ENCODE measurements at regions not wholly inside any gene's neighbourhood (a gene's known extent, or its start where the extent isn't known, plus 50 kb on each side); places are given as distances from the start of the nearest gene placed in this dataset.
"Not testable (repeated sequence)": the region's sequence is repeated elsewhere in the genome, so short reads cannot be mapped to it uniquely, and the experiment has no call there.

GRCh38 chr20:52076164-52076563 lies 115.4 kb downstream of the ZFP64 start:
- Histone ChIP-seq H3K9ac (ENCODE audit: low read length) (no peak overlapping the region), H3K4me3 (ENCODE audit: low read length) (no peak overlapping the region), H3K36me3 (ENCODE audit: control insufficient read depth, insufficient read depth, low read length) (no peaks in the 10 kb centered on the region), H3K9me3 (ENCODE audit: control insufficient read depth, low read length) (no peaks in the 10 kb centered on the region), H3K4me1 (ENCODE audit: control insufficient read depth, insufficient read depth, low read length) (no peaks in the 10 kb centered on the region), H3K27me3 (ENCODE audit: control insufficient read depth, insufficient read depth, low read length) (no peaks in the 10 kb centered on the region)

DNA sequence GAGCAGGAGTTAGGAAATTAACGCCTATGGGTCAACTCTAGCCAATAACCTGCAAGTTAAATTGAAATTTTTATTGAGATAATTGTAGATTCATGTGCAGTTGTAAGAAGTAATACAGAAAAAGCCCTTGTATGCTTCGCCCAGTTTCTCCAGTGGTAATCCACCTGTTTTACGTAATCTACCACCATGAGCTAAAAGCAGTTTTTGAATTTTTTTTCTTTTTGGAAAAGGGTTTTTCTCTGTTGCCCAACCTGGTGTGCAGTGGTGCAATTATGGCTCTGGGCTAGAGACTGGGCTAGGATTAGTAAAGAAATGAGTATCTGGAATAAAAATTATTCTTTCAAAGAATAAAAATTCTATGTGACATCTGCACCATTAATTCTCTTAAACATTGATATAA lies 116.2 kb downstream of the ZFP64 start:
- H3K4me3 ChIP-seq (ENCODE audit: low read length) = no peak overlapping the region
- no peaks in the 10 kb centered on the region for H3K4me1 ChIP-seq (ENCODE audit: control insufficient read depth, insufficient read depth, low read length)
- no peak overlapping the region for H3K9ac ChIP-seq (ENCODE audit: low read length)
- H3K36me3 ChIP-seq (ENCODE audit: control insufficient read depth, insufficient read depth, low read length) = no peaks in the 10 kb centered on the region
- H3K9me3 ChIP-seq (ENCODE audit: control insufficient read depth, low read length) = no peaks in the 10 kb centered on the region
- H3K27me3 ChIP-seq (ENCODE audit: control insufficient read depth, insufficient read depth, low read length) = no peaks in the 10 kb centered on the region

DNA sequence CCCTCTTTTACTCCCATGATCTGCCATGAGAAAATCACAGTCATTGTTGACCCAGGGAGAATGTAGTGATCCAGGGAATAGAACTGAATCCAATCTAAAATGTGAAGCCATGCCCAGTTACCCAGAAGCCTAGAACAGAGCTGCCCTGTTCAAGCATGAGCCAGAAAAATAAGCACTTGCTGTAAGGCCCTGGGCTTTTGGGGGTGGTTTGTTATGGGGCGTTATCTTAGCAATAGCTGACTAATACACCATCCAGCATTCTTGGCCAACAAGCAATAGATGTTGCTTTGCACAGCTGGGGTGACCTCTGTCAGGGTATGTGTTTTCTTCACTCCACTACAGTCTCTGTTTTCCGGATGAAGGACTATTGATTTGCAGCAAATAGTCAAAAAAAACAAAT lies 120.4 kb downstream of the ZFP64 start:
- Histone ChIP-seq H3K9ac (ENCODE audit: low read length) (no peak overlapping the region), H3K27me3 (ENCODE audit: control insufficient read depth, insufficient read depth, low read length) (no peaks in the 10 kb centered on the region), H3K4me3 (ENCODE audit: low read length) (no peak overlapping the region), H3K36me3 (ENCODE audit: control insufficient read depth, insufficient read depth, low read length) (no peaks in the 10 kb centered on the region), H3K4me1 (ENCODE audit: control insufficient read depth, insufficient read depth, low read length) (no peaks in the 10 kb centered on the region), H3K9me3 (ENCODE audit: control insufficient read depth, low read length) (no peaks in the 10 kb centered on the region)

DNA sequence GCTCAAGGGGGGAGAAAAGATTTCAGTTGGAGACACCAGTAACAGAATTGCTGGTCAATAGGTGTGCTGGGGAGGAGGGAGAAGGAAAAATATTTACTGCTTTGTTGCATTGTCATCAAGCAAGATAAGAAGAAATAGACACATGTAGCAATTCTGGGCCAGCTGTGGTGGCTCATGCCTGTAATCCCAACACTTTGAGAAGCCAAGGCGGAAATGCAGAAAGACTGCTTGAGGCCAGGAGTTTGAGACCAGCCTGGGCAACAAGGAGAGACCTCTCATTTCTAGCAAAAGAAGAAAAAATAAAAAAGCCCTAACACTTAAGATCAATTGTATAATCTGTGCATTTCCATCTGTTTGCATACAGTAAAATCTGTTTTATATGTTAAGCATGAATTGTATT lies 126.6 kb downstream of the ZFP64 start:
- Histone ChIP-seq H3K9ac (ENCODE audit: low read length) (no peak overlapping the region), H3K27me3 (ENCODE audit: control insufficient read depth, insufficient read depth, low read length) (no peaks in the 10 kb centered on the region), H3K9me3 (ENCODE audit: control insufficient read depth, low read length) (no peaks in the 10 kb centered on the region), H3K4me1 (ENCODE audit: control insufficient read depth, insufficient read depth, low read length) (no peaks in the 10 kb centered on the region), H3K36me3 (ENCODE audit: control insufficient read depth, insufficient read depth, low read length) (no peaks in the 10 kb centered on the region), H3K4me3 (ENCODE audit: low read length) (no peak overlapping the region)

DNA sequence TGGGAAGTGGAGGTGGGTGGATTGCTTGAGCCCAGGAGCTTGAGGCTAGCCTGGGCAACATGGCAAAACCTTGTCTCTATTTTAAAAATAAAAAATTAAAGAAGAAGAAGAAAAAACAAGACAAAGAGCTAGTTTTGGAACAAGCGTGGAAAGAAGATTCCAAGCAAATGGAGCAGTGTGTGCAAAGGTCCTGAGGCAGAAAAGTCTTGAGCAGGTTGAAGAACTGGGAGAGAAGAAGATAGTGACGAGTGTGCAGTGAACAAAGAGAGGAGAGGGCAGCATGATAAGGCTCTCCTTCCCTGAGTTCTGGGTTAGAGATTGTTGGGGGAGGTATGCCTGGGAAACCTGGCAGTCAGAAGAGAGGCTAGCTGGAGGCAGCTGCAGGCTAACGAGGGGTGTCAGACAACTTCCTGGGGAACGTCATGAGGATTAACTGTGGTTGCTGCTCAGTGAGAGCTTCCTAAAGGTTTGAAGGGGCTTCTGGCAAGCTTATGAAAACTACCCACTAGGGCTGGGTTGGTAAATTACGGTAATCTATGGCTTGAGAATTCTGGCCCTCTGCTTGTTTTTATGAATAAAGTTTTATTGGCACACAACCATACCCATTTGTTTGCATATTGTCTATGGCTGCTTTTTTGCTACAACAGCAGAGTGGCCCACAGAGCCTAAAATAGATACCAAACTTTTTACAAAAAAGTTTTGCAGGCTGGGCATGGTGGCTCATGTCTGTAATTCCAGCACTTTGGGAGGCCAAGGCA lies 128.9 kb downstream of the ZFP64 start:
- no peak overlapping the region for H3K9ac ChIP-seq (ENCODE audit: low read length)
- no peaks in the 10 kb centered on the region for H3K27me3 ChIP-seq (ENCODE audit: control insufficient read depth, insufficient read depth, low read length)
- H3K9me3 ChIP-seq (ENCODE audit: control insufficient read depth, low read length) = no peaks in the 10 kb centered on the region
- H3K4me3 ChIP-seq (ENCODE audit: low read length) = no peak overlapping the region
- no peaks in the 10 kb centered on the region for H3K4me1 ChIP-seq (ENCODE audit: control insufficient read depth, insufficient read depth, low read length)
- H3K36me3 ChIP-seq (ENCODE audit: control insufficient read depth, insufficient read depth, low read length) = no peaks in the 10 kb centered on the region

DNA sequence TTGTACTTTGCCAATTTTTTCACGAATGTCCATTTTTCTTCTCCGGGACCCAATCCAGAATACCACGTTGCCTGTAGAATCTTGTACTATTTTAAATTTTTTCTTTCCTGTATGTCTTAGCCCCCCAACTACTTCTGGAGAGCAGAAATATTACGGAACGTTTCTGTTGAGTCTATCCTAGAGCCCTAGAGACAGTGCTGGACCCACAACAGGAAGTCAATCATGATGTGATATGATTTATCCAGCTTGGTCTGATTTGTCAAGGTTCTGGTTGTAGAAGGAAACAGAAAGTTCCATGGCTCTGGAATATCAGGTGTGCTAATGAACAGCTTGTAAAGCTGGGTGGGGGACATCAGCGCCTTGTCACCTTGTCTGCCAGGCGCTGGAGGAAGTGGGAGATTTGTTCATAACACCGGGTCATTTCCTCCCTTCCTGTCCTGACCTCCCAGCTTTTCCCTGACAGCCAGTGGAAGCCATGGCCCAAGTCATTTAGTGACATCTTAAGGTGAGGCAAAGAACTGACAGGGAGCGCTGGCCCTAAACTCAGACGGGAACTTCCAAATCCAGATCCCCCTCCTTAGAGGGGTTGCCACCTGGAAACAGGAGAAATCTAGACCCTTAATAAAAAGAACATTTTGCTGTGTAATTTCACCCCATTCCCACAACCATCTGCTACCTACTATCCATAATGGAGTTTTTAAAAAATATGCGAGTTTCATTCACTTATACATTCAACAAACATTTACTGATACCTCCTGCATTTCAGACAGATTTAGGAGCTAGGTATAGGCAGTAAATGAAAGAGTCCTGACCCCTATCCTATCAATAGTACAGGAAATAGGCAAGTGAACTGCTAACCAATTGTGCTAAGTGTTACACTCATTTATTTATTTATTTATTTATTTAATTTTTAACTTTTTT lies 130.5 kb downstream of the ZFP64 start:
- Histone ChIP-seq H3K4me1 (ENCODE audit: control insufficient read depth, insufficient read depth, low read length) (no peaks in the 10 kb centered on the region), H3K9me3 (ENCODE audit: control insufficient read depth, low read length) (no peaks in the 10 kb centered on the region), H3K27me3 (ENCODE audit: control insufficient read depth, insufficient read depth, low read length) (no peaks in the 10 kb centered on the region), H3K9ac (ENCODE audit: low read length) (no peak overlapping the region), H3K36me3 (ENCODE audit: control insufficient read depth, insufficient read depth, low read length) (no peaks in the 10 kb centered on the region), H3K4me3 (ENCODE audit: low read length) (no peak overlapping the region)

DNA sequence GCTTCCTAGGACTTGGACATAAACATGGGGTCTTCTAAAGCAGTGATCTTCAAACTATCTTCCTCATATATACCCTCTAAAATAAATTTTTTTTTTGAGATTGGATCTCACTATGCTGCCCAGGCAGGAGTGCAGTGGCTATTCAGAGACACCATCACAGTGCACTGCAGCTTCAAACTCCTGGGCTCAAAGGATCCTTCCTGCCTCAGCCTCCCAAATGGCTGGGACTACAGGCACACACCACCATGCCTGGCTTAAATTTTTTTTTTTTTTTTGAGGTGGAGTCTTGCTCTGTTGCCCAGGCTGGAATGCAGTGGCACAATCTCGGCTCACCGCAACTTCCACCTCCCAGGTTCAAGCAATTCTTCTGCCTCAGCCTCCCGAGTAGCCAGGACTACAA lies 134.4 kb downstream of the ZFP64 start:
- not testable (repeated sequence) for H3K4me1 ChIP-seq (ENCODE audit: control insufficient read depth, insufficient read depth, low read length); H3K36me3 ChIP-seq (ENCODE audit: control insufficient read depth, insufficient read depth, low read length); H3K4me3 ChIP-seq (ENCODE audit: low read length); H3K9ac ChIP-seq (ENCODE audit: low read length); H3K27me3 ChIP-seq (ENCODE audit: control insufficient read depth, insufficient read depth, low read length); H3K9me3 ChIP-seq (ENCODE audit: control insufficient read depth, low read length)

GRCh38 chr20:52056203-52057062 lies 135.1 kb downstream of the ZFP64 start:
- Histone ChIP-seq H3K36me3 (ENCODE audit: control insufficient read depth, insufficient read depth, low read length) (no peaks in the 10 kb centered on the region), H3K4me1 (ENCODE audit: control insufficient read depth, insufficient read depth, low read length) (no peaks in the 10 kb centered on the region), H3K4me3 (ENCODE audit: low read length) (no peak overlapping the region), H3K27me3 (ENCODE audit: control insufficient read depth, insufficient read depth, low read length) (no peaks in the 10 kb centered on the region), H3K9me3 (ENCODE audit: control insufficient read depth, low read length) (no peaks in the 10 kb centered on the region), H3K9ac (ENCODE audit: low read length) (no peak overlapping the region)

DNA sequence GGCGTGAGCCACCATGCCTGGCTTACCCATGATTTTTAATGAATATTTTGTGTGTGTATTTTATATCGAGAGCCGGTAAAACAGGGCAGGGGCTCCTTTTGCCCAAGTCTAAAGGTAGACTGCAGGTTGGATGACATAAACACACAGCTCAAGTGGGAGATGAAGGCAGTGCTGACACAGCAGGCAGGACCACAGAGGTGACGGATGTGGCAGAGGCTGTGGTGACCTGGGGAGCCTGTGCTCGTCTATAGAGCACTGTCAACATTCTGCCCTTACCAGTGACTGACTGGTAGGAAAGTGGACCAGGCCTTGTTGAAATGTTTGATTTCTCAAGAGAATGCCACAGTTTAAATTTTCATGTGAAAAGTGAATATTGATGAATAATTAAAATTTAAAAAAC lies 137.5 kb downstream of the ZFP64 start:
- Histone ChIP-seq H3K9ac (ENCODE audit: low read length) (no peak overlapping the region), H3K4me1 (ENCODE audit: control insufficient read depth, insufficient read depth, low read length) (no peaks in the 10 kb centered on the region), H3K9me3 (ENCODE audit: control insufficient read depth, low read length) (no peaks in the 10 kb centered on the region), H3K36me3 (ENCODE audit: control insufficient read depth, insufficient read depth, low read length) (no peaks in the 10 kb centered on the region), H3K4me3 (ENCODE audit: low read length) (no peak overlapping the region), H3K27me3 (ENCODE audit: control insufficient read depth, insufficient read depth, low read length) (no peaks in the 10 kb centered on the region)

DNA sequence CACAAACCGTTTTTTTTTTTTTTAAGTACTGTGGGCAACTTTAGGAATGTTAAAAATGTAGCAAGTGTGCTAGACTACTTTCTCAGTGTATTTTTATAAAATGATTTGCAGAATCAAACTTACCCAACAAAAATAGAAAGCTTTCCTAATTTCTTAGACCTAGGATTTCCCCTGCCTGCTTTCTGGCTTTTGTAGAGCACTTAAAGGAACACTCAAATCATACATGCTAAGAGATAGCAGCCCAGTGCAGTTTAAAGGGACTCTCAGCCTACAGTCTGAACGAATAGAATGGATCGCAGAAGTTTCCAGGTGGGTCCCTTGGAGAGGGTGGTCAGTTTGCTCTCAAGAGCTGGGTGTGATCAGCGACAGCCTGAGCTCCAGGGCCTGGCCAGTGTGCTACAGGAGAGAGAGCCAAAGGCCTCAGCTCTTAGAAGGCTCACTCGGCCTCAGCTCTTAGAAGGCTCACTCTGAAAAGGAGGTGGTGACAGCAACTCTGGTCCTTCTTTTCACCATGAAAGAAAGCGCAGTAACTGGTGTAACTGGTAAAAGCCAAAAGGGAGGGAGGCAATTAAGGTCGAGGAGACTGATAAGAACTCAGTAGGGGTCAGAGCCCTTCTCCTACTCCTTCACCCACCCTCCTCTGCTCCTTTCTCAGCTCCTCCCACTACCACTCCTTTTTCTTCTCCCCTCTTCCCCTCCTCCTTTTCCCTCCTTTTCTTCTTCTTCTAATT lies 142.4 kb downstream of the ZFP64 start:
- Histone ChIP-seq H3K9me3 (ENCODE audit: control insufficient read depth, low read length) (no peaks in the 10 kb centered on the region), H3K27me3 (ENCODE audit: control insufficient read depth, insufficient read depth, low read length) (no peaks in the 10 kb centered on the region), H3K4me3 (ENCODE audit: low read length) (no peak overlapping the region), H3K36me3 (ENCODE audit: control insufficient read depth, insufficient read depth, low read length) (no peaks in the 10 kb centered on the region), H3K4me1 (ENCODE audit: control insufficient read depth, insufficient read depth, low read length) (no peaks in the 10 kb centered on the region), H3K9ac (ENCODE audit: low read length) (no peak overlapping the region)

Measured in mucosa of stomach (tissue), 1 donor.